ENCODE measurements at regions not wholly inside any gene's neighbourhood (a gene's known extent, or its start where the extent isn't known, plus 50 kb on each side); places are given as distances from the start of the nearest gene placed in this dataset.

DNA sequence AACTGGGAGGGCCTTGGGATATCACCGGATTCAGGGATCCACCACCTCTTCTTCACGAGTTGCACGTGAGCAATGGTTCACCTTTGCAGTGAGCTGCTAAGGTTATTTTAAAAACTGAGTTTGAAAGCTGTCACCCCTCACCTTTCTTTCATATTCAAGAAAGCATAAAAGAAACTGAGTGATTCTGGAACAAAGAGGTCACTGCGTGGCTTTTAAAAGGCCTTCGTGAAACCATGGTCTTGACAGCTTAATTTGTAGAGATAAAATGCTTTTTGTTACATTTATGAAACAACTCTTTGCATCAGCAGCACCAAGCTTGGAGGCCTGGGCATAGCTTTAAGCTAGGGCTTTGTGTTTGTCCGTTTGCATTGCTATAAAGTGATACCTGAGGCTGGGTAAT lies 101.4 kb upstream of the NECTIN1 start:
- Histone ChIP-seq H3K79me2 (ENCODE audit: control insufficient read depth, low read length) (no peaks in the 10 kb centered on the region), H3K9me2 (replicated peaks; ENCODE audit: control insufficient read depth, low read length) (no peaks in the 10 kb centered on the region), H3F3A (ENCODE audit: control insufficient read depth, insufficient read depth) (no peaks in the 10 kb centered on the region), H3K27me3 (ENCODE audit: control insufficient read depth, low read length) (peaks cover 2% of the 10 kb centered on the region; the same call in 1 of the 2 replicates), H4K20me1 (ENCODE audit: control insufficient read depth, insufficient read depth, low read depth, low read length) (no peaks in the 10 kb centered on the region), H3K4me3 (ENCODE audit: low read length) (no peak overlapping the region), H3K27ac (ENCODE audit: low read depth, low read length) (no peak overlapping the region), H3K4me1 (ENCODE audit: control insufficient read depth, low read length) (no peaks in the 10 kb centered on the region), H3K9me3 (ENCODE audit: control insufficient read depth, insufficient read depth, low read length) (no peaks in the 10 kb centered on the region), H3K36me3 (ENCODE audit: control insufficient read depth, low read length) (no peaks in the 10 kb centered on the region), H3K4me2 (ENCODE audit: low read length) (no peak overlapping the region)
- no peak for TF ChIP-seq EZH2phosphoT487 (IDR thresholded peaks at IDR 0.05; ENCODE audit: borderline replicate concordance, low read length)
- TF ChIP-seq, protein P1, sequence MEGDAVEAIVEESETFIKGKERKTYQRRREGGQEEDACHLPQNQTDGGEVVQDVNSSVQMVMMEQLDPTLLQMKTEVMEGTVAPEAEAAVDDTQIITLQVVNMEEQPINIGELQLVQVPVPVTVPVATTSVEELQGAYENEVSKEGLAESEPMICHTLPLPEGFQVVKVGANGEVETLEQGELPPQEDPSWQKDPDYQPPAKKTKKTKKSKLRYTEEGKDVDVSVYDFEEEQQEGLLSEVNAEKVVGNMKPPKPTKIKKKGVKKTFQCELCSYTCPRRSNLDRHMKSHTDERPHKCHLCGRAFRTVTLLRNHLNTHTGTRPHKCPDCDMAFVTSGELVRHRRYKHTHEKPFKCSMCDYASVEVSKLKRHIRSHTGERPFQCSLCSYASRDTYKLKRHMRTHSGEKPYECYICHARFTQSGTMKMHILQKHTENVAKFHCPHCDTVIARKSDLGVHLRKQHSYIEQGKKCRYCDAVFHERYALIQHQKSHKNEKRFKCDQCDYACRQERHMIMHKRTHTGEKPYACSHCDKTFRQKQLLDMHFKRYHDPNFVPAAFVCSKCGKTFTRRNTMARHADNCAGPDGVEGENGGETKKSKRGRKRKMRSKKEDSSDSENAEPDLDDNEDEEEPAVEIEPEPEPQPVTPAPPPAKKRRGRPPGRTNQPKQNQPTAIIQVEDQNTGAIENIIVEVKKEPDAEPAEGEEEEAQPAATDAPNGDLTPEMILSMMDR (IDR thresholded peaks at IDR 0.05; ENCODE audit: low read depth, low read length, poor library complexity, severe bottlenecking) = no peak

DNA sequence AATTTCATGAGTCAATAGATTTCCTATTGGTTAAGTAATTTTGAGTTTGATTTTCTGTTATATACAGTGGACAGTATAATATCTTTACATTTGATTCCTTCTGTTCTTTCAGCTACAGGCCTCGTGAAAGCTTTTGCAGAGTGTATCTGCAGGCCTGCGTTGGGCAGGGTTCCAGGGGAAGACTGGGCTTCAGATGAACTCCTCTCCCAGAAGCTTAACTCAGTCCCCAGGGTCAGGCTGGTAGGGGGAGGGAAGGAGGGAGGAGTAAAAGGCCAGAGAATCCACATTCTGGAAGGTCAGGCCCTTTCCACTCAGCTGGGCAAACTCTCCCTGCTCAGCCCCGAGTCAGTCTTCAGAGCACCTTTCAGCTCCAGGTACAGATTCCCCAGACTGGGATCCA lies 100.4 kb upstream of the NECTIN1 start:
- H3K27me3 ChIP-seq (ENCODE audit: control insufficient read depth, low read length) = peaks cover 2% of the 10 kb centered on the region; the same call in 1 of the 2 replicates
- no peaks in the 10 kb centered on the region for H3F3A ChIP-seq (ENCODE audit: control insufficient read depth, insufficient read depth)
- H3K4me2 ChIP-seq (ENCODE audit: low read length) = no peak overlapping the region
- no peak overlapping the region for H3K27ac ChIP-seq (ENCODE audit: low read depth, low read length)
- H3K4me1 ChIP-seq (ENCODE audit: control insufficient read depth, low read length) = no peaks in the 10 kb centered on the region
- no peaks in the 10 kb centered on the region for H4K20me1 ChIP-seq (ENCODE audit: control insufficient read depth, insufficient read depth, low read depth, low read length)
- H3K9me3 ChIP-seq (ENCODE audit: control insufficient read depth, insufficient read depth, low read length) = no peaks in the 10 kb centered on the region
- no peaks in the 10 kb centered on the region for H3K79me2 ChIP-seq (ENCODE audit: control insufficient read depth, low read length)
- H3K9me2 ChIP-seq (replicated peaks; ENCODE audit: control insufficient read depth, low read length) = no peaks in the 10 kb centered on the region
- no peaks in the 10 kb centered on the region for H3K36me3 ChIP-seq (ENCODE audit: control insufficient read depth, low read length)
- no peak for TF ChIP-seq EZH2phosphoT487 (IDR thresholded peaks at IDR 0.05; ENCODE audit: borderline replicate concordance, low read length)
- TF ChIP-seq, protein P1 (IDR thresholded peaks at IDR 0.05; ENCODE audit: low read depth, low read length, poor library complexity, severe bottlenecking) = no peak
- H3K4me3 ChIP-seq (ENCODE audit: low read length) = no peak overlapping the region

DNA sequence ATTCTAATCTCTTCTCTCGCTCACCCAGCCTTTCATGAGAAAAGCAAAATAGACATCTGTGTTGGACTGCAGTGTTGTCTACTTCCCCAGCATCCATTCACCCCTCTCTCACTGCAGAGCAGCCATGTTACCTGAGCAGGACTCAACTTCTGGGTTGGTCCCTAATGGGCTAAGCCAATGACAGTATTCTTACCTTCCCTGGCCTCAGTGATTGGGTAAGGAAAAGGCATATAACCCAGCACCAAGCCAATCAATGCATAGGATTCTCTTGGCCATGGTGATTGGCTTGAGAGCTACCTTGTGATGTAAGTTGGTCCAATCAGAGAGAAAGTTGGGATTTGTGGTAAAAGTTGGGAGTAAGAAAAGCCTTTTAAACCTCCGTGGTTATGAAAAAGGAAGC lies 99.8 kb upstream of the NECTIN1 start:
- no peak for TF ChIP-seq EZH2phosphoT487 (IDR thresholded peaks at IDR 0.05; ENCODE audit: borderline replicate concordance, low read length)
- TF ChIP-seq, protein P1 (IDR thresholded peaks at IDR 0.05; ENCODE audit: low read depth, low read length, poor library complexity, severe bottlenecking) = no peak
- Histone ChIP-seq H3K4me1 (ENCODE audit: control insufficient read depth, low read length) (no peaks in the 10 kb centered on the region), H3K9me2 (replicated peaks; ENCODE audit: control insufficient read depth, low read length) (no peaks in the 10 kb centered on the region), H3K4me3 (ENCODE audit: low read length) (no peak overlapping the region), H3F3A (ENCODE audit: control insufficient read depth, insufficient read depth) (no peaks in the 10 kb centered on the region), H4K20me1 (ENCODE audit: control insufficient read depth, insufficient read depth, low read depth, low read length) (no peaks in the 10 kb centered on the region), H3K4me2 (ENCODE audit: low read length) (no peak overlapping the region), H3K27me3 (ENCODE audit: control insufficient read depth, low read length) (peaks cover 2% of the 10 kb centered on the region; the same call in 1 of the 2 replicates), H3K36me3 (ENCODE audit: control insufficient read depth, low read length) (no peaks in the 10 kb centered on the region), H3K9me3 (ENCODE audit: control insufficient read depth, insufficient read depth, low read length) (no peaks in the 10 kb centered on the region), H3K79me2 (ENCODE audit: control insufficient read depth, low read length) (no peaks in the 10 kb centered on the region), H3K27ac (ENCODE audit: low read depth, low read length) (no peak overlapping the region)
